Stimulated activated CD4-positive, alpha-beta T cell treated with anti-CD3 and anti-CD28 coated beads, TNF-alpha, amount 100 ng/mL, for 48 hours (primary cell): ENCODE measurements at regions not wholly inside any gene's neighbourhood (a gene's known extent, or its start where the extent isn't known, plus 50 kb on each side); places are given as distances from the start of the nearest gene placed in this dataset.

ENCODE experiments used
- DNase-seq, 3 donors: peaks; one replicate each; pipeline ENCODE4 v3.0.0-alpha.2; 2020; ENCODE audit warnings: low read depth in 3 of 3

DNA sequence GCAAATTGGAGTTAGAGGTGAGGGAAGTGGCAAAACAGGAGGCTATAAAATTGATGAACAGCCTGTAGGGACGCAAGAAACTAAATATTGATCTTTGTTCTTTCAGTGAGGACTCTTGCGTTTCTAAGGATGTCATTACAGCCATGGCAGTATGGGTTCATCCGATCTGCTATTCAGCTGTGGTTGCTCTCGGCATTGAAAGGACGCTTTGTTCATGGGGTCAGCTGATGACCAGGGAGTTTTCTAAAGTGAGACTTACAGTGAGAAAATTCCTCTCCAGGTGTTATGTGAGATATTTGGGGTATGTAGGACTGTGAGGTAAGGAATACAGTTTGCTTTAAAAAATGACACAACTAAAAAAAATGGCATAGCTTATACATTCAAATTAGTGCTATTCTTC lies 52.7 kb upstream of the PELI1 start:
- DNase-seq = no peak

GRCh38 chr2:64201151-64201550 lies 56.9 kb upstream of the PELI1 start:
- DNase-seq = no peak

GRCh38 chr2:64202206-64202845 lies 58.1 kb upstream of the PELI1 start:
- no peak for DNase-seq

GRCh38 chr2:64203131-64203857 lies 59.1 kb upstream of the PELI1 start:
- DNase-seq = no peak

- DNase-seq = peak in 1 of 3 donors; percentile 18
These were observed 59.8 kb upstream of the PELI1 start for GRCh38 chr2:64203858-64204632.

DNA sequence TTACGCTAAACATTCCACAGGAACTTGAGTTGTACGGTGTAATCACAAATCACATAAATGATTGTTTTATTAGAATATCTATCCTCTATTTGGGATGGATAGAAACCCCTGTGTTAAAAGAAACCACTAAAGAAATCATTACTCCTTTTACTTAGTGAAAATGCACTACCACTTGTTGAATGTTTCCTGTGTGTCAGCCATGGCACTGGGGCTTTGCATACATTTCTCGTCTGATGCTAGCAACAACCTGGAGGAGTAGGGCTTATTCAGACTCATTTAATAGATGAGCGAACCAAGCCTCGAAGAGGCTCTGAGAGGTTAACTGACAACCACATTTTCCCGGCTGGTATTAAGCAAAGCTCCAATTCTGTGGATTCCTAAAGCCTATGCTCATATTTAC lies 60.5 kb upstream of the PELI1 start:
- DNase-seq = no peak

DNA sequence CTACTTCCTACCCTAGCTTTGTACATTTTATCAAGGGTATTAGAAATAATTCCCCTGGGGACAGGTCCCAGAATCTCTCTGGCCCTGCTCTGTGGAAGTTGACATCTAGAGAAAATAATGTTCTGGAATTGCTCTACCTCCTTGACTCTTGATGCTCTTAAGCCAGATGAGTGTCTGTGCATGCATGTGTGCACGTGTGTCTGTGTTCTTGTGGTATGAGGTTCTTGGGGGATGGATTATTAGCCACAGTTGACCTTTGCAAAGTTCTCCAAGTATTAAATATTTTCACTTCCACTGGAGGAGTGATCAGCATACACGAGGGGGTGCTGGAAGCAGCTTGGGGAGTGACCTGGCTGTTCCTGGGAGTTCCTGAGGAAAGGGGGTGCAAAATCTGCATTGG lies 61.2 kb upstream of the PELI1 start:
- no peak for DNase-seq

- DNase-seq = no peak
These were observed 63.4 kb upstream of the PELI1 start for GRCh38 chr2:64207573-64207972.

DNA sequence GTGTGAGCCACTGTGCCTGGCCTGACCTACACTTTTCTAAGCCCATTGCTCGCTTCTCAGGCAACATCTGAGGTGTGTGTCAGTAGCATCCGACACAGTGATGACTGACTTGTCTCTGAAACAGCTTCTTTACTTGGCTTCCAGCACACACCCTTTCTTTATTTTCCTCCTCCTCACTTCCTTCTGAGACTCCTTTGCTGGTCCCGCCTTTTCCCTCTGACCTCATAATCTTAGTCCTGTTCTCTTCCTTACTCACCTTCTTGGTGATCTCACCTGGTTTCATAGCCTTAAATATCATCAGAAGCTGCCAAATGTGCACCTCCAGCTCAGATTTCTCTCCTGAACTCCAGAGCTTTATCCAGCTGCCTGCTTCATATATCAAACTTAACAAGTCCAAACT lies 66.6 kb upstream of the PELI1 start:
- DNase-seq = no peak

- DNase-seq = no peak
These were observed 67.2 kb upstream of the PELI1 start for GRCh38 chr2:64211276-64211921.

GRCh38 chr2:64212346-64212745 lies 68.1 kb upstream of the PELI1 start:
- no peak for DNase-seq

- DNase-seq = peak in 2 of 3 donors; percentile 31 to 43
These were observed 68.6 kb upstream of the PELI1 start for GRCh38 chr2:64212801-64213321.

GRCh38 chr2:64213532-64214275 lies 69.5 kb upstream of the PELI1 start:
- DNase-seq = no peak

DNA sequence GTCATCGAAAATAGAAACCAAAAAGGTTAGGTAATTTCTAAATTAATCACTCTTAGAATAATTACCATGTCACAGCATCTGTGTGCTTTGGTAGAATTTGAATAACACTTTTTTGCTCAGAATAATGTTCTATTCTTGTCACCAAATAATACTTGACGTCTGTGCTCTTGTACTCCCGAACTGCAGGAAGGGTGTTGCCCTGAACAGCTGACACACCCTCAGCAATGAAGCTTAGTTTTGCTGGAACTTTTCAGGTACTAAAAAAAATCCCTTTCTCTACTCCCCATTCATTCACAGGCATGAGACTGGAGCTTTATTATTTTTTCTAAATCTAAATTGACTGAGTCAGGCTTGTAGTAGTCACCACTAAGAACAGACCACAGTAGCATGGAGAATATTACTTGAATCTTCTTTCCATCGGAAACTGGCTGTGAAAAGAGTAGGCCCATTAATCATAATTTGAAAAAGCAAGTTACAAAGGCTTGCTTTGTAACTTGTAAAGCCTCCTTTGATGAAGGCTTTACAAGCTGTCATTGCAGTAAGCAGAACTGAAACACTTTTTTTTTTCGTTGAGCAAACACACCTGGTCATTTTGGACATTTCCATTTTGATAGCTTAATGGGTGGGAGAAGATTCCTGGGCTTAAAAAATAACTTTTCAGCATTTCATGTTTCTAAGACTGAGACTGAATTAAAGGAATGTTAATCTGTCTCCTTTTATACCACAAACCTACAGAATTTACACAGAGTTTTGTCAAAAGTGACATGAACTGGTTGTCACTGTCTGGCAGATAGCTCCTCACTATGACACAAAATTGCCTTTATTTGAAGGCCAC lies 70.3 kb upstream of the PELI1 start:
- DNase-seq = no peak

DNA sequence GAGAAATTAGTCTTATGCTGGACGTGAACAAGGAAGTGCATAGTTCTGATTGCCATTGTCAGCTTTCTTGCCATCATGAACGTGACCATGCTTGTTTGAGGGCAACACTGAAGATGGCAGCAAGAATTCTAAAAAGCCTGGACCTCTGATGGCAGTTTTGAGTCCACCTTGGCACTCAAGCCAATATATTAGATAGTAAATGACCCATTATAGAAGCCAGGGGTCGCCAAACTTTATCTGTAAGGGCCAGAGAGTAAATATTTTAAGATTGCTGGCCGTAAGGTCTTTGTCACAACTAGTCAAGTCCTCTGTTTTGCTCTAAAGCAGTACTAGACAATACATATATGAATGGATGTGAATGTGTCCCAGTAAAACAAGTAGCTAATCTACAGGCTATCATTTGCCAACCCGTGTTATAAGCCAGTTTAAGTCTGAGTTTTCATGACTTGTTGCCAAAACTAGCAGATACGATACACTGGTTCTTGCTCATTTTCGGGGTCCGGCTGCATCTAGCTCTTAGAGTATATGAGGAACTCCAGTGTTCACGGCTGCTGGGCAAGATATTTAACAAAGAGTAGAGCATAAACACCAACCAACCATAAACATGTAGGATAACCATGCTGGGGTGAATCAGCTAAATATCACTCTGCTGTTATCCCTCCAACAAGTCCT lies 73.1 kb upstream of the PELI1 start:
- no peak for DNase-seq

GRCh38 chr2:64218137-64218802 lies 74.0 kb upstream of the PELI1 start:
- no peak for DNase-seq

DNA sequence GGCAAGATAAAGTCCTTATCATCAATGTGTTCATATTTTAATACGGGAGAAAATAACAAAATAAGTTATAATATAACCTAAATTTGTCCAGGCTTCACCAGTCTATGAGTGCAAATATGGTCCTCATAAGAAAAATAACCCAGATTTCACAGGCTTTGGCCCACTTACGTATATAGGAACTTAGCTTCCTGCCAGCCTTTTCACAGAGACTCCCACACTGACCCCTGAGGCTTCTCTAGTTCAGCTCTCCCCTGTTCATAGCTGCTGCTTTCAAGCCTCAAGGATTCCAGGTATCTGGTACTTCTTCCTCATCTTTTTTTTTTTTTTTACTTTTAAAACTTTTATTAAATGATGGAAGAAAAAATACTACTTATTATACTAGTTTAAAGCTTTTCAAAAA lies 74.9 kb upstream of the PELI1 start:
- DNase-seq = no peak

DNA sequence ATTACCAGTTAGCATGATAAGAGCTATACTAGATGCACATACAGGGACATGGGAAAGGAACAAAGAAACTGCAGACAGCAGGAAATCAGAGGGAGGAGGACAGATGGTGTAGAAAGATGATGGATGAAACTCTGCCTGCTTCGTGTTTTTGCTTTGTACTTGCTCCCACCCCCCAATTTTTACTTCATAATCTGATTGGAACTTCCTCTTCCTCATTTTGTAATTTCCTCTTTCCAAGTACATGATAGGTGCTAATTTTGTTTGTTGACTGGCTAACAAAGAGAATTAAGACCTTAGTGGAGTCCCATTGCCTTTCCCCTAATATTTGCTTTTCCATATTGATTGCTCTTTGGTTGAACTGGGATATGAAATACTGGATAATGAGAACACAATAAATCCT lies 76.0 kb upstream of the PELI1 start:
- DNase-seq = no peak

GRCh38 chr2:64220894-64221617 lies 76.8 kb upstream of the PELI1 start:
- no peak for DNase-seq
